MM.1S (cell line): ENCODE measurements at regions not wholly inside any gene's neighbourhood (a gene's known extent, or its start where the extent isn't known, plus 50 kb on each side); places are given as distances from the start of the nearest gene placed in this dataset.

ENCODE experiments used
- DNase-seq: peaks from one replicate; pipeline ENCODE4 v3.0.0-alpha.2; 2015
- H2AFZ ChIP-seq: fragments of 300-600 bp; sonication (generic); 2 replicates; pipeline ENCODE4 v1.6.0; 2016; ENCODE audit warnings: antibody characterized with exemption, low read length
- H3F3A ChIP-seq: fragments of 300-600 bp; sonication (generic); 2 replicates; pipeline ENCODE4 v1.6.1; 2016; ENCODE audit warnings: mild to moderate bottlenecking, antibody characterized with exemption, low read length, moderate library complexity, mixed read lengths; ENCODE audit not compliant: insufficient read depth
- H3K27ac ChIP-seq: fragments of 300-600 bp; sonication (generic); 2 replicates; pipeline ENCODE4 v1.5.1; 2016; ENCODE audit warnings: mild to moderate bottlenecking, low read length
- H3K27me3 ChIP-seq: fragments of 300-600 bp; sonication (generic); replicated peaks from 2 replicates; pipeline ENCODE4 v1.6.0; 2016; ENCODE audit warnings: low read length; ENCODE audit not compliant: insufficient read depth
- H3K36me3 ChIP-seq: fragments of 300-600 bp; sonication (generic); replicated peaks from 2 replicates; pipeline ENCODE4 v1.6.1; 2016; ENCODE audit warnings: mild to moderate bottlenecking, low read length, mixed read lengths; ENCODE audit not compliant: insufficient read depth
- H3K4me1 ChIP-seq: fragments of 300-600 bp; sonication (generic); 2 replicates; pipeline ENCODE4 v1.6.1; 2016; ENCODE audit warnings: low read length, mixed read lengths
- H3K4me2 ChIP-seq: fragments of 300-600 bp; sonication (generic); 2 replicates; pipeline ENCODE4 v1.6.0; 2016; ENCODE audit warnings: low read depth, low read length
- H3K4me3 ChIP-seq: fragments of 300-600 bp; sonication (generic); 2 replicates; pipeline ENCODE4 v1.5.1; 2016; ENCODE audit warnings: low read length, mixed read lengths
- H3K79me2 ChIP-seq: fragments of 300-600 bp; sonication (generic); 2 replicates; pipeline ENCODE4 v1.6.1; 2016; ENCODE audit warnings: mixed run types, low read length, mixed read lengths
- H3K9ac ChIP-seq: fragments of 300-600 bp; sonication (generic); 2 replicates; pipeline ENCODE4 v1.6.1; 2016; ENCODE audit warnings: low read length, mixed read lengths
- H3K9me2 ChIP-seq: fragments of 300-600 bp; sonication (generic); replicated peaks from 2 replicates; pipeline ENCODE4 v1.6.1; 2016; ENCODE audit warnings: mild to moderate bottlenecking, low read length, mixed read lengths; ENCODE audit not compliant: insufficient read depth
- H3K9me3 ChIP-seq: fragments of 300-600 bp; sonication (generic); replicated peaks from 2 replicates; pipeline ENCODE4 v1.6.1; 2016; ENCODE audit warnings: mild to moderate bottlenecking, low read length, mixed read lengths; ENCODE audit not compliant: insufficient read depth
- H4K20me1 ChIP-seq: fragments of 300-600 bp; sonication (generic); 2 replicates; pipeline ENCODE4 v1.6.1; 2016; ENCODE audit warnings: mild to moderate bottlenecking, low read length, moderate library complexity, mixed read lengths; ENCODE audit not compliant: insufficient read depth
- CTCF ChIP-seq: fragments of 300-600 bp; sonication (generic); IDR thresholded peaks from 2 replicates; pipeline ENCODE4 v1.5.1; 2016; ENCODE audit warnings: antibody characterized with exemption, low read length, mixed read lengths
- EZH2 ChIP-seq: fragments of 300-600 bp; sonication (generic); optimal IDR thresholded peaks from 2 replicates; pipeline ENCODE3; 2017; ENCODE audit warnings: low read depth, mild to moderate bottlenecking, antibody characterized with exemption, low read length, mixed read lengths
- EZH2phosphoT487 ChIP-seq: fragments of 300-600 bp; sonication (generic); IDR thresholded peaks from 2 replicates; pipeline ENCODE4 v1.6.1; 2018; ENCODE audit warnings: antibody characterized with exemption, low read length

GRCh38 chr21:15119486-15119885 lies 54.7 kb upstream of the NRIP1 start:
- Histone ChIP-seq H3F3A (no peaks in the 10 kb centered on the region), H3K9me2 (no peaks in the 10 kb centered on the region), H3K4me1 (no peaks in the 10 kb centered on the region), H3K4me2 (no peak overlapping the region), H3K27ac (no peak overlapping the region), H3K27me3 (no peaks in the 10 kb centered on the region), H3K9me3 (no peaks in the 10 kb centered on the region), H3K36me3 (no peaks in the 10 kb centered on the region), H4K20me1 (no peaks in the 10 kb centered on the region), H2AFZ (no peak overlapping the region), H3K4me3 (no peak overlapping the region), H3K79me2 (no peaks in the 10 kb centered on the region), H3K9ac (no peak overlapping the region)
- no peak for DNase-seq
- no peak for TF ChIP-seq CTCF
- TF ChIP-seq EZH2: no peak
- no peak for TF ChIP-seq EZH2phosphoT487

GRCh38 chr21:15121097-15121654 lies 56.4 kb upstream of the NRIP1 start:
- Histone ChIP-seq H3K27ac (no peak overlapping the region), H3K79me2 (no peaks in the 10 kb centered on the region), H3F3A (no peaks in the 10 kb centered on the region), H3K9me2 (no peaks in the 10 kb centered on the region), H3K4me1 (no peaks in the 10 kb centered on the region), H3K9ac (no peak overlapping the region), H3K36me3 (no peaks in the 10 kb centered on the region), H2AFZ (no peak overlapping the region), H3K4me3 (no peak overlapping the region), H3K4me2 (no peak overlapping the region), H3K9me3 (no peaks in the 10 kb centered on the region), H3K27me3 (no peaks in the 10 kb centered on the region), H4K20me1 (no peaks in the 10 kb centered on the region)
- TF ChIP-seq EZH2phosphoT487: no peak
- TF ChIP-seq EZH2: no peak
- TF ChIP-seq CTCF: no peak
- DNase-seq: no peak

GRCh38 chr21:15121655-15122120 lies 56.9 kb upstream of the NRIP1 start:
- H3K4me3 ChIP-seq: no peak overlapping the region
- H3K36me3 ChIP-seq: no peaks in the 10 kb centered on the region
- H3K27me3 ChIP-seq: no peaks in the 10 kb centered on the region
- DNase-seq: no peak
- H3K4me1 ChIP-seq: no peaks in the 10 kb centered on the region
- no peaks in the 10 kb centered on the region for H3F3A ChIP-seq
- no peaks in the 10 kb centered on the region for H4K20me1 ChIP-seq
- H3K27ac ChIP-seq: no peak overlapping the region
- no peaks in the 10 kb centered on the region for H3K9me2 ChIP-seq
- H3K9ac ChIP-seq: no peak overlapping the region
- no peaks in the 10 kb centered on the region for H3K9me3 ChIP-seq
- no peak overlapping the region for H2AFZ ChIP-seq
- no peak overlapping the region for H3K4me2 ChIP-seq
- H3K79me2 ChIP-seq: no peaks in the 10 kb centered on the region
- TF ChIP-seq EZH2 (no peak), CTCF (no peak)
